HPDE6-E6E7 (cell line): ENCODE measurements at regions not wholly inside any gene's neighbourhood (a gene's known extent, or its start where the extent isn't known, plus 50 kb on each side); places are given as distances from the start of the nearest gene placed in this dataset.

Experiments used
- DNase-seq: peaks from one replicate; pipeline ENCODE4 v3.0.0; 2011; ENCODE audit warnings: missing footprints; ENCODE audit errors: extremely low spot score

DNA sequence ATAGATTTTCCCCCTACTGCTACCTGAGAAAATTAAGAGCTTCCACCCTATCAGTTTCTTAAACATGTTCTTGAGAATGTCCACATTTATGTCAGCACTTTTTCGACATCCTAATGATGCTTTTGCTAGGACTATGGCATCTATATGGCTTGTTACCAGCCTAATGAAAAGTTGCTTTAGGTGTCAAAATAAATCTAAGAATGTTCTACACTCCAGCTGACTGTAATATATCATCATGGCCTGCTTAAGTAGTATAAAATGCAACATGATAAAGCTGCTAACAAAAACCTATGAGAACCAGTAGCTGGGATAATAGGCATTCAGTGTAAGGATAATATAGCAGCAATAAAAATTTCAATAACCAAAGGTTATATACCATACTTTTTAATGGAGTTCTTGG lies 1983.5 kb upstream of the CELF4 start:
- no peak for DNase-seq

DNA sequence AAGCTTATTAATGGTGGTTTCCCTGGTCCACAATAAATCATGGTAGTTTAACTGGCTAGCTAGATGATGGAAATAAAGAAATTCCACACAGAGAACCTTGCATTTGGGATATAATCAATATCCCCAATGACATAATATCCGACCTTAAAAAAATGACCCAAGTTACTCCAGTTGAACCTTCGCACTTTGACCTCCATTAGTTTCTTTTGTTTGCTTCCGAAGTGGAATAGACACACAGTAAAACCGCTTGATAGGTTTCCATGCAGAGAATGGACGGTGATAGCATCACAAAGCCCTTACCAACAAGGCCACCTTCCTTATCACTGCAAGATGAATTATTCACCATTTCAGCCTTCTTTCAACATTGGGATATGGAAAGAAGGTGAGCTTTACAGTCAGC lies 1966.1 kb upstream of the CELF4 start:
- DNase-seq: no peak

DNA sequence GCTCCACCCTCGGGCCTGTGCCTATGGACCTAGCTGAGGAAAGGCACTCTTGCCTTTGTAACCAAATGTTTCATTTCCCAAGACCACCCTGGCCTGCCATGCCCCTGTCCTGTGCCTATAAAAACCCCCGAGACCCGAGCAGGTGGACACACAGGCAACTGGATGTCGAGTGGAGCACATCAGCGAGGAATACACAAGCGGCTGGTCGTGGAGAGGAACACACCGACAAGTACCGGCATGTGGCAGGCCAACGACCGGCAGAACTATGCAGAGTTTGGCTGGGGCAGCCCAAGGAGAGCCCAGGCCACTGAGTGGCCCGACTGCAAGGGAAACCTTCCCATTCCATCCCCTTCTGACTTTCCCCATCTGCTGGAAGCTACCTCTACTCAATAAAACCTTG lies 1963.8 kb upstream of the CELF4 start:
- no peak for DNase-seq

DNA sequence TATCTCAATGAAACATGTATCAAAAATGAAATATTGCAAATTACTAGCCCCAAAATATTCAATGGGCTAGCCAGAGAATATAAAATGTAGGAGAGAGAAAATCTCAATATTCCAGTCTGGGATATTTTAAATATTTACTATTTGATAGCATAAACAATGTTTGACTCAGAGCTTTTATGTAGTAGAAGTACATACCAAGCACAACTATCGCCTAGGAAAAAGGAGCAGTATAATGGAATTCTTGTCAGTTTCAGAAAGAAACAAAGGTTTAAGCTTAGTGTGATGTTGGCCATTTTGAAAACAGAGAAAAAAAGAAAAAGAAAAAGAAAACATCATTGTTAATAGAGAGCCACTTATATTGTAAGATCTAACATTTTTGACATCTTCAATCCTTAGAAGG lies 1961.9 kb upstream of the CELF4 start:
- no peak for DNase-seq

DNA sequence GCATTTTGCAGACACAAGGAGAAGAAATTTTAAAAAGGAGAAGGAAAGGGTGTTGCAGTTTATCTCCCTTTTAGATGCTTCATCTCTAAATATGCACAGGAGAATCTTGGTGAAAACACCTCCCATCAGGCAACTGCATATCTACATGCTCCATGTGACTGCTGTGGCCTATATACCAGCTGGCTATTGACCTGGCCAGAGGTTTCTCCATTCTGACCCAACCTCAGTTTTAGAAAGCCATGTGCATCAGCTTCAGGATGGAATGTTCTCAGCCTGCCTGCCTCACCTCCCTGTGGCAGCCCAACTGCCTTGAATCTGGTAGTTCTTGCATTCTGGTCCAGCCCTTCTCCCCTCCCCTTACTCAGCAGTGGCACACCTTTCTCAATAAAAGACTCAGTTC lies 1958.8 kb upstream of the CELF4 start:
- no peak for DNase-seq

DNA sequence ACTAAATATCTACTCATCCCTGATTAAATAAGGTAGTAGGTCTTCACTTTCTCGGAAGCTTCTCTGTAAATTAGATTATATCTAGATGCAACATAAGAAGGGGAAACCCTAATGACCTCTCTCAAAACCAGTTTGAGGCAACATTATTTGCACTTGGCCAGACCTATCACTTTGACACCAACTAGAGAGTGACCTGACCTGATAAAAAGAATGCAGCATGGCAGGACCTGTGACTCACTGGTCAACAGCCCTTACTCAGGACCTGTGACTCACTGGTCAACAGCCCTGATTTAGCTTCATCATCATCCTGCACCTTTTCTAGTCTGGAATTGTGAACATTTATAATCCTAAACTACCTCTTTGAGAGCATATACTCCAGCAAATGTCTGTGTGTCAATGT lies 1957.7 kb upstream of the CELF4 start:
- peak; percentile 12 for DNase-seq

DNA sequence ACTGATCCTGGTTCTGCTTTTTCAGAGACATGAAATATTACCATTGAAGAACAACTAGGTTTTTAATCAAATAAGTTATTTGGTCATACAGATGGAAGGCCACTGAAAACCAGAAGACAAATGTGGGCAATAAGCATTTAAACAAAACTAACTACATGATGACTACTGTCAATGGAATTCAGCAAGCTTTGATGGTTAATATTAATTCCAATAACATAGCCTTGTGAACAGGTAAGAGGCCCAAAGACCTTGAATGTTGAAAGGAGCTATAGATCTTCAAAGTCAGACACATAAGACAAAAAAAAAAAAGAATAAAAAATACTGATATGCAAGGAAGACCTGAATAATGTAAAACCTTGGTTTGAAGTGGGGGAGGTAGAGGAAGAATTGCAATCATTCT lies 1955.6 kb upstream of the CELF4 start:
- DNase-seq: no peak

DNA sequence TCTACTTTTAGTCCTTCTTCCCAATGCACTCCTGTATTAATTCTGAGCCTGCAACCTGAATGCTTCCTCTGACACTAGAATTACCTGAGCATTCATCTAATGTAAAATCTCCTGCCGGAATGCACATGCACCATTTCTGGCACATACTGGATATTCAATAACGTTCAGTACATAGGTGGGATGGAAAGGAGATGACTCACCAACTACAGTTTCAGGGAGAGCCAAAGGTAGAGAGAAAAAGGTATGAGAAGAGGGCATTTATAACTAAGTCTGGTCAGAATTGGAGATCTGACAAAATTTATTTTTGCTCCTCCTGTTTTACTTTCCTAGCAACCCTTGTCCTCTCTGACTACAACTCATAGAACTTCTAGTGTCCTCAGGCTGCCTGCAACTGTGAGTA lies 1954.1 kb upstream of the CELF4 start:
- DNase-seq: no peak

DNA sequence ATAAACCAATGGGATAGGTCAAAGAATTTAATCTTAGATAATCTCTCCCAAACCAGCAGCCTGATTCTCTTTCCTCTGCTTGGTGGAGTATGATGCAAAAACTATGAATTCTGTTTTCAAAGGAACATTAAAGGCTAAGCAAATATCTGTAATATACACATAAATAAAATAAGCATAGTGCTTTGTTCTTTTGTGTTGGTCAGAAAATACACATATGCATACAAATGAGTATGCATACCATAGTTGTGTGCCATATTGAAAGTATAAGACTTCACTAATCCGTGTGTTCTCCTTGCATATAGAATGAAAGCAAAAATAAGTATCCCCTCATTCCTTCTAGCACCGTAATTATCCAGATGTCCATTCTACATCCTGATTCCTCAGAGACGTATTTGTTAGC lies 1949.7 kb upstream of the CELF4 start:
- no peak for DNase-seq

DNA sequence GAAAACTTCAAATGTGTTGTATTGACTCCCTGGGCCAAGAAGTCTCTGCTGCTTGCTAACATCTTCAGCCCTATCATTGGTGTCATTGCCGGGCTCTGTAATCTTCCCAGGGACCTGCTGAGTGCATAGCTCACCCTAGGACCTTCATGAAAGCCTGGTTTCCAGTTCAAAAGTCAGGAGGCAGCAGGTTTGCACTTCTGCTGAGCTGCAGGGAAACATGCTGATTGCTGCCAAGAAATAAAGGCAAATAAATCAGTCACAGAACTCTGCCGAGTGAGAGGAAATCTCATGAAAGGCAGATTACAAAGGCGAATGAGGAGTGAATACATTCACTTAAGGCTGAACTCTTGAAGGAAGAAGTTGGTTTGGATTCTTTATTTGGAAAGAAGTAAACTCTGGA lies 1947.6 kb upstream of the CELF4 start:
- DNase-seq: no peak

DNA sequence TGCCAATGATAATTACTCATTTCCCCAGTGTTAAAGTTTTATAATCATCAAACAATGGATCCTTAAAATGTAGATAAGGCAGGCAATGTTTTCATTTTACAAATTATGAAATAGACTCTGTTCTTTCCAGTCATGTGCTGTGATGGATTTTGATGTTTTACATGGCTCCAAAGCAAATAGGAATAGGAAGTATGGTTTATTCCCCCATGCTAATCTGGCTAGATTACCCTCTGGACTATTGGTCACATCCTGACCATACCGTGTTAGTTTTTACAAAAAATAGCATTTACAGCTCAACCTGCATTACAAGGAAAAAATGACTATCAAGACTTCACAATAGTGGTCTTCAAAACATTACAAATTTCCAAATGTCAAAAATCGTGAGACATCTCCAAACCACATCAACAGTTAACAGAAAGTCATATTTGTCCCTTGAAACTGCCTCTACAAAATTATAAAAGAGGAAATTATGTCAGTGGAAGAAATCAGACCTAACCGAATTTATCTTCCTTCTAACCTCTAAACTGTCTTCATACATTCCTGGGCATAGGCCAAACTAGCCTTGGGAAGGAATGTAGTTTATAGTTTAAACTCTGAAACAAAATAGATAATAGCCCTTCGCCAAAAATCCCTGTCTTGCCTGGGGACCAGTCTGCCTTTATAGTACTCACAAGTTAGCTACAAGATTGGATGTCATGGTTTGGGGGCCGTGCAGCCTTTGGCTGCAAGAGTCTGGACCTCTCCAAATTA lies 1941.2 kb upstream of the CELF4 start:
- DNase-seq: no peak

DNA sequence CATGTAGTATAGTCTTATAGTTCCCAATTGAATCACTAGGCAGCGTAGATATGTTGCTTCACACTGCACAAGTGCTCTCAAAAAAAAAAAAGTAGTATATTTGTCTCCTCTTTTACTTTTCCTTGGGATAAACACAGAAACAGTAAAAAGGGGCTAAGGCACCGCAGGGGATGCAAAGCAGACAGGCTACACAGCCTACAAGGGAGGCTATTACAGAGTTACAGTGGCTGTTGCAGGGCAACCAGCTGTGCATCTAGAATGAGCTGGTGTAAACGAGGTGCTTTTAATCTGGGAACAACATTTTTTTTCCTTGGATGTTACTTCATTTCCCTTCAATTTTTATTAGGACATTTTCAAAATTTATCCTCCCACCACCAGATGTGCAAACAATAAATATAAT lies 1934.7 kb upstream of the CELF4 start:
- no peak for DNase-seq

DNA sequence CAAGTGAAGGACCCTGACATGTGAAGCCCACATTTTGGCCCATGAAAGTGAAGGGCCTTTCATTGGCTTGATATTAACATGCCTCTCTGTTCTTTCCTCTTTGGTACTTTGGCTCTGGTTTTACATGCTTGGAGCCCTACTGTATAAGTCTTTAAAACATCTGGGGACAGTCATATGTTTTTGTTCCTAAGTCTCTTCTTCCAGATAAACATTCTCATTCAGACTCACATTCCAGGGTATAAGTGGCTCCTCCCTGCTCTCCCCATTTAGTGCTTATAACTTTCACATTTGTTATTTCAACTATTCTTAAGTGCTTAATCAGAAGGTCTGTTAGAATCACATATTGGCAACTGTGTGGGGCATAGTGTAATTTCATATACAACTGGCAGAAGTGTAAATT lies 1932.2 kb upstream of the CELF4 start:
- DNase-seq: no peak

DNA sequence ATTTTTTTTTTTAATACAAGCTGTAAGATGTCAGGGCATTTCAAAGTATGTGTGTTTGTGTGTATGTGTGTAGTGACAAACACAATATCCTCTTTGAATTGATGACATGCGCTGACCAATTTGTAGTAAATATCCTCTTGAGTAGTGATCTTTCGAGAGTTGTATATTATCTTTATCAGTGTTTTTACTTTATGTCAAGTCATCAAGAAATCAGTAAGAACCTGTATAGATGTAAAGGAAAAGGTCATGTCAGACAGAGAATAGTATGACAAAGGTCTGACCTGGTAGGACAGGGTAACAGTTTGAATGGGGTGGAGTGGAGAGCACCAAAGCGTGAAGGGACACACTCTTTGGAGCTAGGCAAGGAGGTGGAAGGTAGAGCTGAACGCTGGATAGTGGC lies 1931.4 kb upstream of the CELF4 start:
- no peak for DNase-seq

DNA sequence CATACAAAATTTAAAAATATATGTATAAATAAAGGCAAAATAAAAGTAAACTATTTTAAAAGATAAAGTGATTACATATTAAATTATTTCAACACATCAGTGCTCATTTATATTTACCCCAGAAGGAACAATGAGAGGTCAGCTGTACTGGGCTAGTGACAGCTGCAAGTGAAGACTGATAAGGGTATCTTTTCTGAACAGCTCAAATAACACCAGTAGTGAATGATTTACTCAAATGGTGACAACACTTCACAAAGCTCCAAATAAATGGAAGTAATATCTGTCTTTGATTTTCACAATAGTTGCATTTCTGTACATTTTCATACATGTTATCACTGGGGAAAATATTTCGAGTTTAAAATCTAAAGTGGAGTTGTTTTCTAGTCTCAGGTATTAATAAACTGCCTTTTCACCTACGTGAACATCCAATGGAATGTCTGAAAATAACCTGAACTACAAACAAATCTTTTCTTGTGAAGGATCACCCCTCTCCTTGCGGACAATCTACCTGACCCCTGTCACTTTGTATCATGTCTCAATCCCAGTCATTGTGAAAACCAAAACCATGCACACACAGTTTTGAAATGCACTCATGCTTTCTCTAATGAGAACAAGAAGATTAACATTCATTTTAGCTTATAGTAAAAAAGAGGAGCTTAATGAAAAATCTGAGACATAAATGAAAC lies 1928.8 kb upstream of the CELF4 start:
- no peak for DNase-seq

DNA sequence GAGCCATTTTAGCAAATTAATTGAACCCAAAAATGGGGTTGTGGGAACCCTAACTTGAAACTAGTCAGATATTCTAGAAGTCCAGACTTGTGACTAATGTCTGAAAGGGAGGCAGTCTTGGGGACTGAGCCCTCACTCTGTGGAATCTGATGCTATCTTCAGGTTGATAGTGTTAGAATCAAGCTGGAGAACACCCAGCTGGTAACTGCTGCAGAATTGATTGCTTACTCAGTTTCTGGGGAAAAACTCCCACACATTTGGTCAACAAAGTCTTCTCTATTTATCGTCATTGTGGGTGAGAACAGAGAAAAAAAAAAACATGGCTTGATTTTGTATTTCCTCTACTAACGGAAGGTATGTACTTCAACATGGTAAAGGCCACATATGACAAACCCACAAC lies 1925.8 kb upstream of the CELF4 start:
- DNase-seq: no peak

DNA sequence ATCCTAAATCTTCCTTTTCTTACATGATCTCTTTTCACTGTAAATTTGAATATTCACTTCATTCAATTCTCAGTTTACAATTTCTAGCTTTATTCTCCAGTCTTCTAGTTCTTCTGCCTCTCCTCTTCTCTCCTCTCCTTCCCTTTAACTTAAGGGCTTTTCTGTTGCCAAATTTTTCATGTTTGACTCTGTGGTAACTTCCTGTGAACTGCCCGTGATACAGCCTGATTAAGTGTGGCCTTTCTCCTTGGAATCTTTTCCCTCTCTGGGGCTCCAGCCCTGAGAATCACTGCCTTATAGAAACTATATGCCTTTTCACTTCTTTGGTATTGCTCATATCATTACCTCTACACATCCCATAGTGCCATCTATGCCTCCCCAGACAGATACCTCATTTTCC lies 1923.8 kb upstream of the CELF4 start:
- no peak for DNase-seq

DNA sequence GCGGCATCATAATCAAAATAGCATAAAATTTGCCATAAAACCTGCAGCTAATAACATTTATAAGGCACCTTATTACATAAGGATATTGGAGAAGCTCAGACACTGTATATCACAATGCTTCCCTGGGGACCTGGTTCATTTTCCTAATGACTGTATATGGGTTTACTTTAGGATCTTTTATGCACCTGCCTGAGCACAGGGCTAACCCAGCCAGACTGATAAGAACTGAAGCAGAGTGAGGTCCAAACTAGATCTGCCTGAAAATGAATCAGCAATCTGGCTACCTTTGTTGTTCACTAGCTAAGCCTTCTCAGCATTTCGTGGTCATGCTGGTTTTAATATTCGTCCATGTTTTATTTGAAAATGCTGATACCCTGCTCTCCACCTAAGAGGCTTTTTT lies 1922.3 kb upstream of the CELF4 start:
- no peak for DNase-seq

DNA sequence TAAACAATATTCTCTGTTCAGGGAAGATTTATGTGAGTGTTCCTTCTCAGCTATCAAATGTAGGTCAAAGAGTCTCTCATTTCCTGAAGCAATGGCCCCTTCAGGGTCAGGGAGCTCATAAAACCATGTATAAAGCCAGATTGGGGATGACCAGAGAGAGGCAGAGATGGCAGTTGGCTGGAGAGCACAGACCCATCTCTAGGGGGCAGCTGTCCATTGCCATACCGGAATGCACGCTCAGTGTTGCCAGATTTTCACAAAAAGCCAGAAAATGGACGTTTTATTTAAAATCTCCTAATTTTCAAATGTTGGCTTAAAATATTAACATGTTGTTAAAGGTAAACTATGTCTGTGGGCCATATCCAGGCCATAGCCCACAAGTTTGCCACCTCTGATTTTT lies 1920.7 kb upstream of the CELF4 start:
- no peak for DNase-seq

DNA sequence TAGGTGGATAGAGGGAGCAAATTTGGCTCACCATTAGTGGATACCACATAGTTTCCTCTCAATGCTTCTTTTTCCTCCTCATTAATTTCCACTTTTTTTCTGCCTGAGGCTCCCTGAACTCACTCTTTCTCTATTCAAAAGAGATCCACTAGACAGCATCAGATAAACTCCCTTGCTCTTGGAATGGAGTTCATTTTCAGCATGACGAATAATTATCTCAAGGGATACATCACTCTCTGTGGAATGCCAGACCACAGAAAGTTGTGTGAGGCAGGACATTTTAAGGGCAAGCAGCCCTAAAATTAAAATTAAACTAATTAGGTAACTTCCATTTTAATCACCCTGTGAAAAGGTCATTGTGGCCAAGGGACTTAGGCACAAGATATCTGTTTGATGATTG lies 1920.1 kb upstream of the CELF4 start:
- no peak for DNase-seq

DNA sequence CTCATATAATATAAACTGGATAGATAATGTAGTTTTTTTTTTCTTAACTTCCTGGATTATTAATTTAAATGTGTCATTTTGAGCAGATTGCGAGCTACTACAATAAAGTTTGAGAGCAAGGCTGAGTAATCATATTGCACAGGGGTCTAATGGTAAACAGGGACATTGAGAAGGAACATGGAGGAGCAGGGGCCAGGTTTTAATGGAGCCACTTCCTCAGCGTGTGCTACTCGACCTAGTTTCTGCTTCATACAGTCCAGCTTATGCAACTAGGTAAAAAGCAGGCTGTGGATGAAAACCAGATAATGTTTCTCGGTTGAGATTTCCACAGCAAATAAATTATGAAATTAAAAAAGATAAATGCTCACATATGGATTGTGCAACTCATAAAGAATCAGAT lies 1915.7 kb upstream of the CELF4 start:
- no peak for DNase-seq

DNA sequence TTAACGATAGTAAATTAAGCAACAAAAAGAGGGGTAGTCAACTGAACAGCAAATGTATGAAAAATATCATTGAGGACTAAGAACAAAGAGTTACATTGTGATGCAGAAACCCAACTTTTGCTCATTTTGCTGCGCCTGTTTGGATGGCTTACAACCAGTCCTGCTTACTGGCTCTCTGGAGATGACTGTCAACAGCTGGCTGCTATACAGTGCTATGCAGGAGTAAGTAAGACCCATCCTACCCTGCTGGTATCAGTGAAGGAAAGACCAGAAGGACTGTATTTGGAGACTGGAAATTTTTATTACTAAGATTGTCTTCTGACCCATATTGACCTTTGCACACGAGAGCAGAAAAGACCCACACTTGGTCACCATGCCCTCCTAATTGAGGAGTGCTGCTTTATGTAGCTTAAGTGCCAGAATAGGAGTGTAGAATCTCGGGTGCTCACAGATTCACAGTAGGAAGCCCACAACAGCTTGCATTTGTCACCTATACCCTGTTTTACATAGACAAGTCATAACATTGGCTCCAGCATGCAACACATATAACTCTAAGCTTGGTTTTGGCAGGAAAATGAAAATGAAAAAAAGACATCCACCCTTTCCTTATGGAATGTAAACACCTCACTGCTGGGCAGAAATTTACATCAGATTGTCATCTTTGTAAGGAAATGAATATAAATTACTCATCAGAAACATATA lies 1915.0 kb upstream of the CELF4 start:
- no peak for DNase-seq

DNA sequence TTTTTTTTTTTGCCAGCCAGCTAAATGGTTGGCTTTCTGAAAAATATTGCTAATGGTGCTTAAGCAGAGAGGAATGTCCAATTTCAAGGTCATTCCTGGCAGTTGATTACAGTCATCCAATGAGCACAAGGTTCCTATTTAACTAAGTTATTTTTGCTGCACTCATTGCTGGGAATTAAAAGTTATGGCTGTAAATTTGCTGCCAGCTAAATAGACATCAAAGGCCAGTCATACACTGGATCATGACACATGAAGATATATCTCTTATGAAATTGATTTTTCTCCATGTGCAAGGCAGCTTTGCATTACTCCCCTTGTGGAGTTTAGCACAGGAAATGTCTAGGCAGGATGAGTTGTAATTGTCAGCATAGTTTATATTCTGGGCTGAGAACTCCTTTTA lies 1898.4 kb upstream of the CELF4 start:
- no peak for DNase-seq
